GM12892 (cell line): ENCODE measurements at regions not wholly inside any gene's neighbourhood (a gene's known extent, or its start where the extent isn't known, plus 50 kb on each side); places are given as distances from the start of the nearest gene placed in this dataset.
"Not testable (repeated sequence)": the region's sequence is repeated elsewhere in the genome, so short reads cannot be mapped to it uniquely, and the experiment has no call there.

Source experiments
- POLR2A ChIP-seq: IDR thresholded peaks from 2 replicates; pipeline ENCODE4 v1.6.1; 2011; ENCODE audit warnings: low read depth, low read length, control low read depth
- POLR2AphosphoS5 ChIP-seq: IDR thresholded peaks from 2 replicates; pipeline ENCODE4 v1.6.1; 2011; ENCODE audit warnings: low read depth, low read length, control low read depth
- TAF1 ChIP-seq: IDR thresholded peaks from 2 replicates; pipeline ENCODE4 v1.6.1; 2011; ENCODE audit warnings: low read depth, mild to moderate bottlenecking, control low read depth, low read length, borderline replicate concordance

DNA sequence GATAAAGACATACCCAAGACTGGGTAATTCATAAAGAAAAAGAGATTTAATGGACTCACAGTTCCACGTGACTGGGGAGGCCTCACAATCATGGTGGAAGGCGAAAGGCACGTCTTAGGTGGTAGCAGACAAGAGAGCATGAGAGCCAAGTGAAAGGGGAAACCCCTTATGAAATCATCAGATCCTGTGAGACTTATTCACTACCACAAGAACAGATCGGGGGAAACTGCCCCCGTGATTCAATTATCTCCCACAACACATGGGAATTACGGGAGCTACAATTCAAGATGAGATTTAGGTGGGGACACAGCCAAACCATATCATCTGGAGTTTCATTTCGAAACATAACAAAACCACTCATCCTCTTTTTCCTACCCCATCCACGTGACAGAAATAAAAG, 193.2 kb downstream of the OR2B2 start:
- not testable (repeated sequence) for TF ChIP-seq POLR2AphosphoS5, POLR2A, TAF1
